ENCODE measurements at regions not wholly inside any gene's neighbourhood (a gene's known extent, or its start where the extent isn't known, plus 50 kb on each side); places are given as distances from the start of the nearest gene placed in this dataset.

- DNase-seq (ENCODE audit: low read depth in 4 of 4, low spot score in 3 of 4), result no peak
Observed at GRCh38 chr12:107436836-107437235, 248.8 kb upstream of the PWP1 start.

GRCh38 chr12:107437954-107438353 lies 247.6 kb upstream of the PWP1 start:
- DNase-seq (ENCODE audit: low read depth in 4 of 4, low spot score in 3 of 4), result no peak

GRCh38 chr12:107439026-107439738 lies 246.4 kb upstream of the PWP1 start:
- DNase-seq (ENCODE audit: low read depth in 4 of 4, low spot score in 3 of 4), result no peak

GRCh38 chr12:107440606-107441005 lies 245.0 kb upstream of the PWP1 start:
- DNase-seq (ENCODE audit: low read depth in 4 of 4, low spot score in 3 of 4), result no peak

GRCh38 chr12:107441665-107442300 lies 243.8 kb upstream of the PWP1 start:
- no peak for DNase-seq (ENCODE audit: low read depth in 4 of 4, low spot score in 3 of 4)

GRCh38 chr12:107442326-107442987 lies 243.1 kb upstream of the PWP1 start:
- DNase-seq (ENCODE audit: low read depth in 4 of 4, low spot score in 3 of 4), result no peak

GRCh38 chr12:107443320-107444090 lies 242.1 kb upstream of the PWP1 start:
- DNase-seq (ENCODE audit: low read depth in 4 of 4, low spot score in 3 of 4), result no peak

- no peak for DNase-seq (ENCODE audit: low read depth in 4 of 4, low spot score in 3 of 4)
Observed at GRCh38 chr12:107444771-107445170, 240.8 kb upstream of the PWP1 start.

GRCh38 chr12:107446476-107446875 lies 239.1 kb upstream of the PWP1 start:
- no peak for DNase-seq (ENCODE audit: low read depth in 4 of 4, low spot score in 3 of 4)

- DNase-seq (ENCODE audit: low read depth in 4 of 4, low spot score in 3 of 4), result no peak
Observed at GRCh38 chr12:107447336-107447735, 238.3 kb upstream of the PWP1 start.

GRCh38 chr12:107448198-107448597 lies 237.4 kb upstream of the PWP1 start:
- DNase-seq (ENCODE audit: low read depth in 4 of 4, low spot score in 3 of 4), result no peak

- DNase-seq (ENCODE audit: low read depth in 4 of 4, low spot score in 3 of 4), result no peak
Observed at GRCh38 chr12:107449891-107450290, 235.7 kb upstream of the PWP1 start.

GRCh38 chr12:107450541-107450940 lies 235.1 kb upstream of the PWP1 start:
- DNase-seq (ENCODE audit: low read depth in 4 of 4, low spot score in 3 of 4), result no peak

GRCh38 chr12:107451246-107451645 lies 234.4 kb upstream of the PWP1 start:
- no peak for DNase-seq (ENCODE audit: low read depth in 4 of 4, low spot score in 3 of 4)

GRCh38 chr12:107454109-107454830 lies 231.3 kb upstream of the PWP1 start:
- no peak for DNase-seq (ENCODE audit: low read depth in 4 of 4, low spot score in 3 of 4)

- DNase-seq (ENCODE audit: low read depth in 4 of 4, low spot score in 3 of 4), result no peak
Observed at GRCh38 chr12:107457362-107457935, 228.2 kb upstream of the PWP1 start.

GRCh38 chr12:107458163-107458562 lies 227.4 kb upstream of the PWP1 start:
- no peak for DNase-seq (ENCODE audit: low read depth in 4 of 4, low spot score in 3 of 4)

- no peak for DNase-seq (ENCODE audit: low read depth in 4 of 4, low spot score in 3 of 4)
Observed at GRCh38 chr12:107458990-107459389, 226.6 kb upstream of the PWP1 start.

- DNase-seq (ENCODE audit: low read depth in 4 of 4, low spot score in 3 of 4), result no peak
Observed at GRCh38 chr12:107459641-107460040, 226.0 kb upstream of the PWP1 start.

Data from right renal pelvis (tissue), 4 donors.